SK-N-SH (cell line): ENCODE measurements at regions not wholly inside any gene's neighbourhood (a gene's known extent, or its start where the extent isn't known, plus 50 kb on each side); places are given as distances from the start of the nearest gene placed in this dataset.

ENCODE experiments used
- CTCF ChIA-PET: fragments of 300-600, 350-600 bp; formaldehyde crosslinking; extraction: SDS; loops from one replicate; lab custom pipeline; 2021; lab: Yijun Ruan, JAX
- POLR2A ChIA-PET: fragments of 350-600 bp; sonication (Branson Sonifier 250); formaldehyde crosslinking; extraction: SDS; loops from one replicate; lab custom pipeline; 2020; ENCODE audit warnings: antibody characterized with exemption, inconsistent platforms; lab: Yijun Ruan, JAX
- DNase-seq: peaks from one replicate; pipeline ENCODE4 v3.0.0; 2012
- H2AFZ ChIP-seq: fragments of 200-600 bp; sonication (generic); 2 replicates; pipeline ENCODE4 v1.8.1; 2016; ENCODE audit warnings: antibody characterized with exemption, mild to moderate bottlenecking, low read depth
- H3F3A ChIP-seq: fragments of 200-600 bp; sonication (generic); replicated peaks from 2 replicates; pipeline ENCODE3; 2016; ENCODE audit warnings: antibody characterized with exemption, mild to moderate bottlenecking; ENCODE audit not compliant: insufficient read depth
- H3K27ac ChIP-seq, 2 experiments: fragments of 200-500 bp in 1 of 2; fragments of 200-600 bp in 1 of 2; sonication (Bioruptor generic) in 1 of 2; sonication (generic), shearing (Covaris generic) in 1 of 2; 2 replicates each; pipeline versions ENCODE4 v1.5.1 to v1.6.1; 2014 to 2016; ENCODE audit warnings: low read depth in 2 of 2, inconsistent platforms in 1 of 2, low read length in 1 of 2, mild to moderate bottlenecking in 1 of 2, mixed read lengths in 1 of 2
- H3K27me3 ChIP-seq: fragments of 200-600 bp; sonication (generic), shearing (Covaris generic); 2 replicates; pipeline ENCODE4 v1.6.1; 2016; ENCODE audit warnings: mixed run types; ENCODE audit not compliant: insufficient read depth
- H3K36me3 ChIP-seq, 2 experiments: fragments of 200-500 bp in 1 of 2; fragments of 200-600 bp in 1 of 2; sonication (Bioruptor generic) in 1 of 2; sonication (generic) in 1 of 2; replicated peaks in 1 of 2; 2 replicates each; pipeline versions ENCODE3 to v1.5.1; 2014 to 2016; ENCODE audit warnings: low read length in 1 of 2, mild to moderate bottlenecking in 1 of 2; ENCODE audit not compliant: insufficient read depth in 2 of 2, control insufficient read depth in 1 of 2
- H3K4me1 ChIP-seq, 2 experiments: fragments of 200-500 bp in 1 of 2; fragments of 200-600 bp in 1 of 2; sonication (Bioruptor generic) in 1 of 2; sonication (generic), shearing (Covaris generic) in 1 of 2; 2 replicates each; pipeline versions ENCODE4 v1.5.1 to v1.6.1; 2014 to 2016; ENCODE audit warnings: low read depth in 1 of 2, low read length in 1 of 2, mixed run types in 1 of 2; ENCODE audit not compliant: insufficient read depth in 2 of 2, control insufficient read depth in 1 of 2
- H3K4me2 ChIP-seq: fragments of 200-600 bp; sonication (generic), shearing (Covaris generic); 2 replicates; pipeline ENCODE4 v1.6.1; 2017; ENCODE audit warnings: mixed run types
- H3K4me3 ChIP-seq, 2 experiments: fragments of 200-500 bp in 1 of 2; fragments of 200-600 bp in 1 of 2; sonication (Bioruptor generic) in 1 of 2; sonication (generic), shearing (Covaris generic) in 1 of 2; 2 replicates each; pipeline versions ENCODE4 v1.5.1 to v1.8.1; 2014 to 2016; ENCODE audit warnings: low read depth in 2 of 2, inconsistent platforms in 1 of 2, low read length in 1 of 2, mild to moderate bottlenecking in 1 of 2, mixed read lengths in 1 of 2, moderate library complexity in 1 of 2
- H3K79me2 ChIP-seq: fragments of 200-600 bp; sonication (generic); 2 replicates; pipeline ENCODE4 v1.8.1; 2017; ENCODE audit warnings: mild to moderate bottlenecking; ENCODE audit not compliant: insufficient read depth
- H3K9ac ChIP-seq: fragments of 200-600 bp; sonication (generic); 2 replicates; pipeline ENCODE4 v1.6.1; 2017; ENCODE audit warnings: mixed run types
- H3K9me2 ChIP-seq: fragments of 200-600 bp; sonication (generic); 2 replicates; pipeline ENCODE4 v1.6.1; 2017; ENCODE audit warnings: mixed run types
- H3K9me3 ChIP-seq: fragments of 200-600 bp; sonication (generic); 2 replicates; pipeline ENCODE4 v1.6.1; 2017; ENCODE audit warnings: mixed run types, mild to moderate bottlenecking, moderate library complexity
- H4K20me1 ChIP-seq: fragments of 200-600 bp; sonication (generic); 2 replicates; pipeline ENCODE4 v1.6.1; 2017; ENCODE audit warnings: mild to moderate bottlenecking, mixed run types; ENCODE audit not compliant: insufficient read depth
- CTCF ChIP-seq: fragments of 200-600 bp; sonication (generic); IDR thresholded peaks from 2 replicates; pipeline ENCODE4 v1.6.1; 2017; ENCODE audit warnings: antibody characterized with exemption, mild to moderate bottlenecking, moderate library complexity
- EP300 ChIP-seq, 2 experiments: IDR thresholded peaks; 2 replicates each; pipeline versions ENCODE4 v1.4.0 to v1.6.1; 2012; ENCODE audit warnings: borderline replicate concordance in 1 of 2, low read depth in 1 of 2, low read length in 1 of 2
- IRF3 ChIP-seq: fragments of 150-350 bp; IDR thresholded peaks from 2 replicates; pipeline ENCODE4 v1.6.1; 2016; ENCODE audit warnings: mild to moderate bottlenecking, low read depth, low read length
- JUND ChIP-seq: IDR thresholded peaks from 2 replicates; pipeline ENCODE4 v1.4.0; 2012
- MAX ChIP-seq: IDR thresholded peaks from 2 replicates; pipeline ENCODE4 v1.4.0; 2012; ENCODE audit warnings: low read depth
- MEF2A ChIP-seq: IDR thresholded peaks from 2 replicates; pipeline ENCODE4 v1.4.0; 2012; ENCODE audit warnings: low read depth, borderline replicate concordance
- MXI1 ChIP-seq: IDR thresholded peaks from 2 replicates; pipeline ENCODE4 v1.6.1; 2012; ENCODE audit warnings: mild to moderate bottlenecking, low read depth, low read length, improper control_type of control experiment
- NFIC ChIP-seq: IDR thresholded peaks from 2 replicates; pipeline ENCODE4 v1.4.0; 2012; ENCODE audit warnings: borderline replicate concordance
- NRF1 ChIP-seq: IDR thresholded peaks from 2 replicates; pipeline ENCODE4 v1.6.1; 2012; ENCODE audit warnings: low read depth, mild to moderate bottlenecking, low read length
- PBX3 ChIP-seq: IDR thresholded peaks from 2 replicates; pipeline ENCODE4; 2012
- RAD21 ChIP-seq: IDR thresholded peaks from 2 replicates; pipeline ENCODE4 v1.6.1; 2012; ENCODE audit warnings: mild to moderate bottlenecking, low read length
- RCOR1 ChIP-seq: fragments of 150-350 bp; IDR thresholded peaks from 2 replicates; pipeline ENCODE4 v1.6.1; 2017; ENCODE audit warnings: antibody characterized with exemption, low read length
- REST ChIP-seq: IDR thresholded peaks from 2 replicates; pipeline ENCODE4 v1.6.1; 2012; ENCODE audit warnings: mild to moderate bottlenecking, low read depth, low read length, moderate library complexity
- RFX5 ChIP-seq: IDR thresholded peaks from 2 replicates; pipeline ENCODE4 v1.6.1; 2012; ENCODE audit warnings: mild to moderate bottlenecking, improper control_type of control experiment, low read length
- SMC3 ChIP-seq: IDR thresholded peaks from 2 replicates; pipeline ENCODE4 v1.6.1; 2012; ENCODE audit warnings: low read depth, low read length, improper control_type of control experiment
- TCF12 ChIP-seq: IDR thresholded peaks from 2 replicates; pipeline ENCODE4 v1.4.0; 2012
- TEAD4 ChIP-seq: IDR thresholded peaks from 2 replicates; pipeline ENCODE4 v1.4.0; 2012; ENCODE audit warnings: mild to moderate bottlenecking, borderline replicate concordance; ENCODE audit not compliant: insufficient read depth
- USF1 ChIP-seq: IDR thresholded peaks from 2 replicates; pipeline ENCODE4 v1.4.0; 2012; ENCODE audit warnings: low read depth, borderline replicate concordance
- WGBS: methylation state at CpG from one replicate; pipeline ENCODE4 v1.1.6; 2017; ENCODE audit warnings: low lambda C conversion rate; 5-methylcytosine and 5-hydroxymethylcytosine counted together

GRCh38 chr15:92839696-92840095, 60.4 kb upstream of the CHD2 start:
- H3K9me3 ChIP-seq, result no peaks in the 10 kb centered on the region
- H3K4me3 ChIP-seq, result no peak overlapping the region
- 87% methylated on average over 5 of the region's 5 CpGs for WGBS
- H3K36me3 ChIP-seq, result no peaks in the 10 kb centered on the region
- no peaks in the 10 kb centered on the region for H3K9me2 ChIP-seq
- H3K27ac ChIP-seq, result no peak overlapping the region
- TF ChIP-seq SMC3 (no peak), NRF1 (no peak), USF1 (no peak), MXI1 (no peak), TEAD4 (no peak), IRF3 (no peak), CTCF (no peak), JUND (no peak), MAX (no peak), NFIC (no peak), EP300 (IDR thresholded peaks at IDR 0.05; ENCODE audit: borderline replicate concordance in 1 of 2, low read depth in 1 of 2, low read length in 1 of 2) (no peak), TCF12 (no peak), PBX3 (no peak)
- no peaks in the 10 kb centered on the region for H3K27me3 ChIP-seq
- CTCF ChIA-PET, result interaction anchor here (0.7 kb wide), 1 partner anchor 61 kb away, joined by 3 read pairs; no protein-coding TSS in a partner anchor
- H3K4me1 ChIP-seq, result no peaks in the 10 kb centered on the region
- H3K9ac ChIP-seq, result no peak overlapping the region
- H4K20me1 ChIP-seq, result no peaks in the 10 kb centered on the region
- no peaks in the 10 kb centered on the region for H3K79me2 ChIP-seq
- no peak overlapping the region for H3K4me2 ChIP-seq
- no peak for DNase-seq
- POLR2A ChIA-PET, result no interaction called here
- no peak overlapping the region for H2AFZ ChIP-seq
- no peaks in the 10 kb centered on the region for H3F3A ChIP-seq

- no peak for DNase-seq
- H3K36me3 ChIP-seq, result no peaks in the 10 kb centered on the region
- no peaks in the 10 kb centered on the region for H4K20me1 ChIP-seq
- H3K9ac ChIP-seq, result no peak overlapping the region
- no peaks in the 10 kb centered on the region for H3K9me3 ChIP-seq
- no peak overlapping the region for H3K27ac ChIP-seq
- ChIA-PET POLR2A (no interaction called here), CTCF (no interaction called here)
- no peaks in the 10 kb centered on the region for H3K9me2 ChIP-seq
- TF ChIP-seq RCOR1, result no peak
- TF ChIP-seq MEF2A, result no peak
- no peak for TF ChIP-seq JUND
- TF ChIP-seq RAD21, result no peak
- no peak for TF ChIP-seq RFX5
- TF ChIP-seq REST, result no peak
- WGBS, result 90% methylated on average over 3 of the region's 3 CpGs
- H3K4me1 ChIP-seq, result peaks cover 0 to 2% of the 10 kb centered on the region in 2 experiments; a peak in 1 of 4 replicates
- no peak overlapping the region for H3K4me3 ChIP-seq
- no peak overlapping the region for H3K4me2 ChIP-seq
- H2AFZ ChIP-seq, result no peak overlapping the region
- H3F3A ChIP-seq, result no peaks in the 10 kb centered on the region
- H3K27me3 ChIP-seq, result no peaks in the 10 kb centered on the region
- H3K79me2 ChIP-seq, result no peaks in the 10 kb centered on the region
These were observed 60.0 kb upstream of the CHD2 start for GRCh38 chr15:92840149-92840548.
